ENCODE measurements at regions not wholly inside any gene's neighbourhood (a gene's known extent, or its start where the extent isn't known, plus 50 kb on each side); places are given as distances from the start of the nearest gene placed in this dataset.

DNA sequence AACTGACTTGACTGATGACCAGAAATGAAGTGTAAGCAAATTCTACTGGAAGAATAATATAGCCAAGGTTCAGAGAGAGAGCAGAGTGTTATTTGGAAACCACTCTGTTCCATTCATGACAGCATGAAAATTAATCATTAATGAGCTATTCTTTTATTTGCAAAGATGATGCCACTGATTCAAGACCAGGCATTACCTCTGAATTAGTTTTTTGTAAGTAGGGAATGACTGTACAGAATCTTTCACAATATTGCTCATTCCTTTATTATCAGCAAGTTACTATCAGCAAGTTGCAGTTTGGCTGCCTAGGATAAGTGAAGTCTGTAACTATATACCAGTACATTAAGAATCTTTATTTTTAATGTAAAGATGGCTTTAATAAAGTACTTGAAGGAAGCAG lies 75.1 kb upstream of the RGMB start:
- TF ChIP-seq, protein P1, sequence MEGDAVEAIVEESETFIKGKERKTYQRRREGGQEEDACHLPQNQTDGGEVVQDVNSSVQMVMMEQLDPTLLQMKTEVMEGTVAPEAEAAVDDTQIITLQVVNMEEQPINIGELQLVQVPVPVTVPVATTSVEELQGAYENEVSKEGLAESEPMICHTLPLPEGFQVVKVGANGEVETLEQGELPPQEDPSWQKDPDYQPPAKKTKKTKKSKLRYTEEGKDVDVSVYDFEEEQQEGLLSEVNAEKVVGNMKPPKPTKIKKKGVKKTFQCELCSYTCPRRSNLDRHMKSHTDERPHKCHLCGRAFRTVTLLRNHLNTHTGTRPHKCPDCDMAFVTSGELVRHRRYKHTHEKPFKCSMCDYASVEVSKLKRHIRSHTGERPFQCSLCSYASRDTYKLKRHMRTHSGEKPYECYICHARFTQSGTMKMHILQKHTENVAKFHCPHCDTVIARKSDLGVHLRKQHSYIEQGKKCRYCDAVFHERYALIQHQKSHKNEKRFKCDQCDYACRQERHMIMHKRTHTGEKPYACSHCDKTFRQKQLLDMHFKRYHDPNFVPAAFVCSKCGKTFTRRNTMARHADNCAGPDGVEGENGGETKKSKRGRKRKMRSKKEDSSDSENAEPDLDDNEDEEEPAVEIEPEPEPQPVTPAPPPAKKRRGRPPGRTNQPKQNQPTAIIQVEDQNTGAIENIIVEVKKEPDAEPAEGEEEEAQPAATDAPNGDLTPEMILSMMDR (IDR thresholded peaks at IDR 0.05): no peak
- no peak for TF ChIP-seq EZH2 (IDR thresholded peaks at IDR 0.05; ENCODE audit: borderline replicate concordance, insufficient read depth, low read depth, low read length, poor library complexity, severe bottlenecking)
- Histone ChIP-seq H3K79me2 (ENCODE audit: control insufficient read depth, insufficient read depth, low read length) (no peaks in the 10 kb centered on the region), H3K9ac (ENCODE audit: low read length) (no peak overlapping the region), H3K4me1 (ENCODE audit: control insufficient read depth in 2 of 2, insufficient read depth in 2 of 2, low read length in 2 of 2) (no peaks in the 10 kb centered on the region), H3K9me3 (ENCODE audit: control extremely low read depth in 1 of 3, control insufficient read depth in 2 of 3, insufficient read depth in 1 of 3, low read length in 2 of 3) (peaks cover 0 to 9% (median 8%) of the 10 kb centered on the region in 3 donors), H2AFZ (ENCODE audit: insufficient read depth, low read depth, low read length, poor library complexity, severe bottlenecking) (no peak overlapping the region), H3K4me2 (replicated peaks; ENCODE audit: low read depth, low read length, poor library complexity, severe bottlenecking) (no peak overlapping the region), H4K20me1 (ENCODE audit: control insufficient read depth, insufficient read depth, low read length, poor library complexity, severe bottlenecking) (no peaks in the 10 kb centered on the region), H3K36me3 (replicated peaks in 1 of 2; ENCODE audit: control extremely low read depth in 1 of 2, control insufficient read depth in 1 of 2, extremely low read depth in 1 of 2, insufficient read depth in 2 of 2, low read length in 1 of 2) (no peaks in the 10 kb centered on the region), H3K27me3 (replicated peaks in 1 of 4; ENCODE audit: control extremely low read depth in 1 of 4, control insufficient read depth in 3 of 4, insufficient read depth in 4 of 4, low read length in 3 of 4) (no peaks in the 10 kb centered on the region), H3K27ac (ENCODE audit: low read length in 2 of 2) (no peak overlapping the region), H3K4me3 (ENCODE audit: control extremely low read depth in 1 of 5, extremely low read depth in 1 of 5, insufficient read depth in 1 of 5, low read depth in 2 of 5, low read length in 4 of 5) (no peak overlapping the region)
- no peak for ATAC-seq (ENCODE audit: low read depth)
- POLR2A ChIA-PET: no interaction called here
- CTCF ChIA-PET: no interaction called here
- Mint-ChIP-seq H3K4me3 (no peak overlapping the region), H3K4me1 (no peaks in the 10 kb centered on the region), H3K9me3 (ENCODE audit: insufficient read depth) (peaks cover 13% of the 10 kb centered on the region), H3K27me3 (peaks cover 5% of the 10 kb centered on the region), H3K27ac (no peak overlapping the region)
- intact Hi-C loops (cut with micrococcal nuclease): no loop called here
- DNase-seq: no peak

DNA sequence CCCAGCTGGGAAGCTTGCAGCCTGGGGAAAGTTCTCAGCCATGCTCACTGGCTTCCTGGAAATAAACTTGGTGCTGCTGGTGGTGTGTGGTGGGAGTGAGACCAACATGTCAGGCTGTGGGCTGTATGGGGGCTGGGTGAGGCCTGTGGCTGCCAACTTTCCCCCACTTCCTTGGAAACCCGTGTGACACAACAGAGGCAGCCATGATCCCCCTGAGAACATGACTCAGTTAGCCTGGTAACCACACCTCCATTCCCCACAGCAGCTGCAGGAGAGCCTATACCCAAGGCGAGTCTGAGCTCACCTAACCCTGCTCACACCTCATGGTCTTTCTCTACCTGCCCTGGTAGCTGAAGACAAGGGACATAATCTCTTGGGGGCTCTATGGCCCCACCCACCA lies 72.7 kb upstream of the RGMB start:
- no peaks in the 10 kb centered on the region for H3K4me1 Mint-ChIP-seq
- Histone ChIP-seq H3K27me3 (replicated peaks in 1 of 4; ENCODE audit: control extremely low read depth in 1 of 4, control insufficient read depth in 3 of 4, insufficient read depth in 4 of 4, low read length in 3 of 4) (no peaks in the 10 kb centered on the region), H3K36me3 (replicated peaks in 1 of 2; ENCODE audit: control extremely low read depth in 1 of 2, control insufficient read depth in 1 of 2, extremely low read depth in 1 of 2, insufficient read depth in 2 of 2, low read length in 1 of 2) (no peaks in the 10 kb centered on the region), H3K4me1 (ENCODE audit: control insufficient read depth in 2 of 2, insufficient read depth in 2 of 2, low read length in 2 of 2) (no peaks in the 10 kb centered on the region), H3K27ac (ENCODE audit: low read length in 2 of 2) (no peak overlapping the region), H3K79me2 (ENCODE audit: control insufficient read depth, insufficient read depth, low read length) (no peaks in the 10 kb centered on the region), H4K20me1 (ENCODE audit: control insufficient read depth, insufficient read depth, low read length, poor library complexity, severe bottlenecking) (no peaks in the 10 kb centered on the region), H3K4me2 (replicated peaks; ENCODE audit: low read depth, low read length, poor library complexity, severe bottlenecking) (no peak overlapping the region), H2AFZ (ENCODE audit: insufficient read depth, low read depth, low read length, poor library complexity, severe bottlenecking) (no peak overlapping the region), H3K9me3 (ENCODE audit: control extremely low read depth in 1 of 3, control insufficient read depth in 2 of 3, insufficient read depth in 1 of 3, low read length in 2 of 3) (peaks cover 0 to 9% (median 8%) of the 10 kb centered on the region in 3 donors), H3K4me3 (ENCODE audit: control extremely low read depth in 1 of 5, extremely low read depth in 1 of 5, insufficient read depth in 1 of 5, low read depth in 2 of 5, low read length in 4 of 5) (no peak overlapping the region), H3K9ac (ENCODE audit: low read length) (no peak overlapping the region)
- CTCF ChIA-PET: no interaction called here
- TF ChIP-seq, protein P1 (IDR thresholded peaks at IDR 0.05): no peak
- TF ChIP-seq EZH2 (IDR thresholded peaks at IDR 0.05; ENCODE audit: borderline replicate concordance, insufficient read depth, low read depth, low read length, poor library complexity, severe bottlenecking): no peak
- no peak for ATAC-seq (ENCODE audit: low read depth)
- POLR2A ChIA-PET: no interaction called here
- no peak overlapping the region for H3K27ac Mint-ChIP-seq
- DNase-seq: no peak
- H3K27me3 Mint-ChIP-seq: peaks cover 5% of the 10 kb centered on the region
- peaks cover 10% of the 10 kb centered on the region for H3K9me3 Mint-ChIP-seq (ENCODE audit: insufficient read depth)
- no peak overlapping the region for H3K4me3 Mint-ChIP-seq
- intact Hi-C loops (cut with micrococcal nuclease): no loop called here
- 72% methylated on average over 2 of the region's 2 CpGs for WGBS (ENCODE audit: insufficient coverage)
